Hematopoietic multipotent progenitor cell treated with erythropoietin and hydrocortisone succinate and interleukin-3 and kit ligand, for 15 days (in vitro differentiated cells): ENCODE measurements at regions not wholly inside any gene's neighbourhood (a gene's known extent, or its start where the extent isn't known, plus 50 kb on each side); places are given as distances from the start of the nearest gene placed in this dataset.

Experiments used
- DNase-seq: peaks from one replicate; pipeline ENCODE4 v3.0.0-alpha.2; 2015; ENCODE audit warnings: low spot score

DNA sequence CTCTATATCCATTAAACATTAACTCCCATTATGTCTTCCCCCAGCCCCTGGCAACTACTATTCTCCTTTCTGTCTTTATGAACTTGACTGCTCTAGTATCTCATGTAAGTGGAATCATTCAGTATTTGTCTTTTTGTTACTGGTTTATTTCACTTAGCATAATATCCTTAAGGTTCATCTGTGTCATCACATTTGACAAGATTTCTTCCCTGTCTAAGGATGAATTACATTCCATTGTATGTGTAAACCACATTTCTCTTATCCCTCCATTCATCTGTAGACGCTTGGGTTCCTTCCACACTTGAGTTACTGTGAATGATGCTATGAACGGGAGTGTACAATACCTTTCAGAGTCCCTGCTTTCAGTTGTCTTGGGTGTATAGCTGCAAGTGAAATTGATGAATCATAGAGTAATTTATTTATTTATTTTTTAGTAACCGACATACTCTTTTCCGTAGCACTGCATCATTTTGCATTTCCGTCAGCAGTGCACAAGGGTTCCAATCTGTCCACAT, 399.7 kb upstream of the RBFOX1 start:
- DNase-seq, result no peak

DNA sequence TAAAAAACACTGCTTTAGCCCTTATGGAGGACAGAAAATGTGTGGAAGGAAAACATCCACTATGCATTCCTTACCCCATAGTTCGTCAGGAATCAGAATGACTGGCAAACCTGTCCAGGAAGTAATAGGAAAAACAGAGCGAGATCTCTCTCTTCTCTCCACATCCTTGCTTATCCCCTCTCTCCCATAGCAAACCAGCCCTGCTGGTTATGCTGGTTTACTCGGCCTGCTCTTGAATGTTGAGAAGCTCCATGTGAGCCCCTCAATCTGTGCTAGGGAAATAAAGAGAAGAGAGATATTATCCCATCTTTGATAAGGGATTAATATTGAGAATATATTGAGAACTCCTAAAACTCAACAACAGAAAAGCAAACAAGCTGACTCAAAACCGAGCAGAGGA, 402.8 kb upstream of the RBFOX1 start:
- no peak for DNase-seq

DNA sequence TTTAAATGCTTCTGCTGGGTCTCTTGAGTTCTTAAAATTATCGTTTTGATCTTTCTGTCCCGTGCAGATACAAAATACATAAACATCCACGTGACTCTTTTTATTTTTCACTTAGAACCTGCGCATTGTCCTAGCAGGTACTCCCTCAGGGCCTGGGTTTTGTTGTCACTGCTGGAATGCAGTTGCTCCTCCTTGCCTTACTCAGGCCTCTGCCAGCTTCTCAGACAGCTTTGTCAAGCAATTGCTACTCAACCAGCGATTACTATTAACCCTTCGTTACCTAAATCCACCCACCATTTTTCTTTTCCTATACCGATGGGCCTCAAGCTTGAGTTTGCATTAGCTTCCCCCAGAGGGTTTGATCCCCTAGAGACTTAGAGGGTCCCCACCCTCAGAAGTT, 405.9 kb upstream of the RBFOX1 start:
- no peak for DNase-seq

DNA sequence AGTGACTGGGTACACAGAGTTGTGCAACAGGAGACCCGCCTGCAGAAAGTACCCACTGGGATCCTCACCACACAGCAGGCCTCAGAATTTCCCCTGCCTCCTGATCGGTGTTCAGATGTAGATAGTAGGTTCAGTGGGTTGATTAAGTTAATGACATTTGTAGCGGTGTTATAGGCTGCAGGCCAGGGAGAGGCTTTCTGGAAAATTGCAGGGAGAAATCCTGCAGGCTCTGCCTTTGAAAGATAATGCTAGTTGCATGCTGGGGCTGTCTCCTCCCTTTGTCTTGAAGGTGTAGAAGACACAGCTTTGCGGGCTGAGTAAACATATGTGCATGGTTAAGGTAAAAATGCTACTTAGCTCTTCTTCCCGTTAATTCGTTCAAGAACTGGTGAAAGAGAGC, 406.3 kb upstream of the RBFOX1 start:
- no peak for DNase-seq

DNA sequence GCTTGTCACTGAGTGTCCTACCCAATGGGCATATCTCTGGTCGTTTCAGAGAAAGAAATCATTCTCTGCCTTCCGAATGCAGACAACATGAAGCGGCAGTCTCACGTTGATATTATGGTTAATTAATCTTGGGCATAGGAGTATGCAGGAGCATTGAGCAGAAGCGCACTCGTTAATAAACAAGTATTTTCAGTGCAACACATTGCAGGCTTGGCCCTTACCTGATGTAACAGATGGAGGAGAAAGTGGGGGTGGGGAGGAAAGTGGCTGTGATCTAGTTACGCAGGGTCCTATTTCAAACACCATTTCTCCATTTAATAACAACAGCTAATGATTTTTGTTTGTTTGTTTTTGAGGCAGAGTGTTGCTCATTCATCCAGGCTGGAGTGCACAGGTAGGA, 414.0 kb upstream of the RBFOX1 start:
- DNase-seq, result no peak

DNA sequence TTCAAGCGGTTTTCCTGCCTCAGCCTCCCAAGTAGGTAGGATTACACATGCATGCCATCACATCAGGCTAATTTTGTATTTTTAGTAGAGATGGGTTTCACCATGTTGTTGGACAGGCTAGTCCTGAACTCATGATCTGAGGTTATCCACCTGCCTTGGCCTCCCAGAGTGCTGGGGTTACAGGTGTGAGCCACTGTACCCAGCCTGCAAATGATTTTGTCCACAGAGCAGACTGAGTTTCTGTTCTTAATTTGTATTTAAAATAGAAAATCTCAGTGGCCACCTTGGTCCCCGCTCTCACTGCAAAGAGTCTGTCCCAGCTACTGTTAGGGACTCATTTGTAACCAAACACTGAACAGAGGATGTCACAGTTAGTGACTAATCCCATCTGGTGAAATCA, 415.7 kb upstream of the RBFOX1 start:
- DNase-seq, result no peak

DNA sequence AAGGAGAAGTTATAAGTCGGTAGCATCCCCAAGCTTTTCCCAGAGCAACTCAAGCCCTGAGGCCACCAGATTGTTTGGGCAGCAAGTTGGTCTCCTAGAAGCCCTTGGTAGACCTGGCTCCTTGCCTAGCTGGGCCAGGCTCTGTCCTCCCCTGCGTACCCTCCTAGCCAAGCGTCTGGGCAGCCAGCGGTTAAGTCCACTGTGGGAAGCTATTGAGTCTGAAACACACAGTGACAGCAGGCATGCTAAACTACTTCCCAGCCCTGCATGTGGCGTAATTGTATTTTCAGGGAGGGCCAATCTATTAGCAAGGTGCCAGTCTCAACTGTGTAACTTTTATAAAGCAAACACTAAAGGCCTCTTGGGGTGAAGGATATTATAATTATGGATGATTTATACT, 419.1 kb upstream of the RBFOX1 start:
- DNase-seq, result no peak

DNA sequence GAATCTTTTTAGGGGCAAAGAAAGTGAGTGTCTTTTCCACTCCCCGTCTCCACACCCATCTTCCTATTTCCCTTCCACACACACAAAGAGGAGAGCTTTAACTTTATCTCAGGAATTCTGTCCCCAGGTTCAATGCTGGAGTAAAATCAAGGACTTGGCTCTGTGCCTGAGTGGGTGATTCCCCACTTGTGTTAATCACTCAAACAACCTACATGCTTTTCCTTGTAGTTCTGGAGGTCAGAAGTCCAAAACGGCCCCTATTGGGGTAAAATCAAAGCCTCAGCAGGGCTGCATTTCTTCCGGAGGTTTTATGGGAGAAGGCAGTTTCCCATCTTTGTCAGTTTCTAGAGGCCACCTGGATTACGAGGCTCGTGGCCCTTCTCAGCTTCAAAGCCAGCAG, 422.3 kb upstream of the RBFOX1 start:
- no peak for DNase-seq

DNA sequence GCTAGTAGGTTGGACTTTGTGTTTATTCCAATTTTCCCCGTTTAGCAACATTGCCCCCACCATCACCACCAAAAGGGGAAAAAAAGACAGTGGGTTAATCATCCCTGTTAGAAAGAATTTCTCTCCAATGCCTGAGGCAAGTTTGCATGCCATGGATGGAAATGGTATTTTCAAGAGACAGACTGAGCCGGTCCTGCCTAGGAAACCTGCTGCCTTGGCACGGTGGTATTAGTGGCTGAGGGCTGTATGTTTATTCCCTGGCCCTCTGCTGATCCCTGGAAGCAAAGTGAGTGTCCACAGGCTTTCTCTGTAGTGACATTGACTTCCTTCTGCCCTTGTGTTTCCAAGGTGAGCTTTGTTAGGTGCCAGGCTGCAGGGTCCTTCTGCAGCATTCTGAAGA, 427.0 kb upstream of the RBFOX1 start:
- no peak for DNase-seq

DNA sequence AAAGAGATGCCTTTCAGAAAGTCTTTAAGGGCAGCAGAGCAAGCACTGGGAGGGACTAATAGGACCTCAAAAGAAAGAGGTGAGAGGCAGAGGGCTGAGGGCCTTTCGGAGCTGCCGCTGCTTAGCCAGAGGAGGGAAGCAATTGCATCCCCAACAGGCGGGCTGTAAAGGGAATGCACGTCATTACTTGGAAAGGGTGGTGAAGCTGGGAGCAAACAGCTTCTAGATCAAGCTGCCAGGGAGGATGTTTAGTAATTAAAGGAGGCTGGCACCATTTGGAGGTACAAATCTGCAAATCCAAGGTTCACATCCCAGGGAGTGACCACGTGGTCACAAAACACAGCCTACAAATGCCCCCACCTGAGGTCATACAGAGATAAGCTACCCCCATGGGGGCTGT, 429.0 kb upstream of the RBFOX1 start:
- DNase-seq, result no peak

DNA sequence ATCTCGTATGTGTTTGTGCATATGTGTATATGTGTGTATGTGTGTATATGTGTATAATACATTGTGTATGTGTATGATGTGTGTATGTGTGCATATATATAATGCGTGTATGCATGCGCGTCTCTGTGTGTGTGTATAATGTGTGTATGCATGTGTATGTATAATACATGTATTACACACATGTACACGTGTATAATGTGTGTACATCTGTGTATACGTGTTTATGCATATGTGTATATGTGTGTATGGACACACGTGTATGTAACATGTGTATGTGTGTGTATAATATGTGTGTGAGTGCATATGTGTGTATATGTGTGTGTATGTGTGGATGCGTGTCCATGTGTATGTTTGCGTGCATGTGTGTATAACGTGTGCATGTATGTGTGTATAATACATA, 433.7 kb upstream of the RBFOX1 start:
- DNase-seq, result no peak

DNA sequence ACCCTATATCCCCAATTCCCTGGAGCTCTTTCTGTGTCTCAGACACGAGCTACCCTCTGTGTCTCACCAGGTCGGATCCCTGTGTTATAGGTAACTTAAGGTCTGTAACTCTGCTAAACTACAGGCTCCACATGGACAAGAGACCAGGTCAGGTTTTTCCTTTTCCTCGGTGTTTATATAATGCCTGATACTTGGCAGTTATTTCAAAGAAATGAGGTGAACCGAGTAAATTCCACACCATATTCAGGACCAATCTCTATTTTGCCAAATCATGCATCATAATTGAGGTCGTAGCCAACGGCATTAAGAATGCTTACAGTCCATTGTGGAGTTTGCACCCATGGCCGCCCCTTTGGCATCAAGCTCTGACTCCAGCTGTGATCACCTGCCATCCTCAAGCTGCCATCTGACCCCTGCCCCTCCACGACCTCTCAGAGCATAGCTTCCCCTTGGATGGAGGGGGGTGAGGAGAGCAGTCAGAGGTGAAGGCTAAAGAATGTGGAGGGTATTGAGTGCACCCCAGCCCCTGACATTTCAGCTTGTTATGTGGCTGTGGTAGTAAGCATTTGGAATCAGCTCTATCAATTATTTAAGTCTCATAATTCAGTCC, 434.7 kb upstream of the RBFOX1 start:
- DNase-seq, result no peak

DNA sequence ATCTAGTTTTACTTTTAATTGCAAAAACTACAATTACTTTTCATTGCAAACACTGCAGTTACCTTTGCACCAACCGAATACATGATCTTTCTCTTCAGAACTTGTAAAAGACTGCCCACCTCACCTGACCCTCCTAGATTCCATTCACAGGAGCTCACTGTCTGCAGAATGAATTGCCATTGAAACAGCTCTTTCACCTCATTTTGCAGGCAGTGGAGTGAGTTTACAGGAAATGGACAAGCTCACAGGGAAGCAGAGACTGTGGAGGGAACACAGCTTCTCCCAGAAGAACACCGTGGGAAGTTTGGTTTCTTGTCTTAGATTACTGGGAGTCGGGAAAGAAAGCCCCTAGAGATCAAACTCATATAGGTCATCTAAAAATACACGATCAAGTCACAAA, 439.7 kb upstream of the RBFOX1 start:
- no peak for DNase-seq

DNA sequence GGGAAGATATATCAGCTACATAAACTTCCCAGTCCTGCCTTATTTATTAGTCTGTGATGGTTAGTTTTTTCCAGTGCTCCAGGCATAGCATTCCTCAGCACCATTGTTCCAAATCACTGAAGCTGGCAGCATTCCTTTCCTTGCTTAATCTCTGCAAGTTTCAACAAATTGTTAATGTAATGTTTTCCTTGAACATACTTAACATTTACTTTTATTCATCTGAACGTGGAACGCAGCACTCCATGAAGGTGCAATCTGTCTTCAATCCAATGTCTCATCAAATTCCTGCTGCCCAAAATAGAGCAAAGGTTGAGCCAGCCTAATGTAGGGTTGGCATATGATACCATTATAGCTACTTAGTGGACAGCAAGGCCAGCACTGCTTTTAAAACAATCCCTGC, 441.1 kb upstream of the RBFOX1 start:
- no peak for DNase-seq

DNA sequence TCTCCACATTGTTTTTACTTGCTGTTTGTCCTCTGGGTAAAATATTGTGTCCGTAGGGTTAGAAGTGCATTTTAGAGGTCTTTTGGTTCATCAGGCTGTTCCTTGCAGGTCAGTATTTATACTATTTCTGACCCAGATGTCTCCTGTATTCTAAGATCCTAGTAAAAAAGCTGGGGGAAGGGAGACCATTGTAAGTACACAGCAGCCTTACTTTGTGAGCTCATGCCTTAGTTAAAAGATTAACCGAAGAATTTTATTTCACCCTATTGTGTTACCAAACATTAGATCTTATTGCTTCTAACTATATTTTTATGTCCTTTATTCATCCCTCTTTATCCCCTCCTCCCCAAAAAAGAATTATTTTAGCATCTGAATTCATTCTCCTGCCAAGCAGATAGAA, 444.1 kb upstream of the RBFOX1 start:
- no peak for DNase-seq

DNA sequence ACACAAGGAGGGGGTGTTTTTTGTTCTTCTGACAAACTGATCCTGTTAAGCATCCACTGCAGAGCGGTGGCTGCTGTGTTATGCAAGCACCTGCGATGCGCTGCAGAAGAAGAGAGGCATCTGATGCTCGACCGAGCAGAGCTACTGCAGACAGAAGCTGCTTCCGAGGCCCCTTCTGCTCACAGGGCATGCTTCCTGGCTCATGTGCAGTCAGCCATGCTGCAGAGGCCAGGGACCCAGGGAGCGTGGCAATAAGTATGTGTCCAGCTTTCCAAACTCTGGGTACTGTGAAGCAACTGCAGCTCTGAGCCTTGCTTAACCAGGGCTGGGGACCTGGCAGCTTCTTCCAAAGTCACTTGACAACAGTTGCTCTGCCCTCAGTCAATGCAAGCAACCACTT, 448.6 kb upstream of the RBFOX1 start:
- no peak for DNase-seq

DNA sequence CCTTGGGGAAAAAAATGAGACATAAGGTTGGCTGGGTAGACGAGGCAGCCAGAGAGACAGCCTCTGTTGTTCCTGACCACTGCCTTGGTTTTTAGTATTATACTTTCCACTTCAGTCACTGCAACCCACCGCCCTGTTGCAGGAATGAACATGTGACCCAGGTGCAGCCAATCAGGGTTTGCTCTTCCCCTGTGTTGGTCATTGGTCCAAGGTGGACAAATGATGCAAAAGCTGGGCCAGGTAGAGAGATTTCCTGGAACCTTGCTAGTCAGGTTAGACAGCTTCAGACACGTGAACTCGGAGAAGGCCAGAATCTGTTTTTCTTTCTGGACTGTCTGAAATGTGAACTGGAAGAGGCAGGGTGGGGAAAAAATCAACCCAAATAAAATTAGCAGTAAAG, 452.4 kb upstream of the RBFOX1 start:
- DNase-seq, result no peak

DNA sequence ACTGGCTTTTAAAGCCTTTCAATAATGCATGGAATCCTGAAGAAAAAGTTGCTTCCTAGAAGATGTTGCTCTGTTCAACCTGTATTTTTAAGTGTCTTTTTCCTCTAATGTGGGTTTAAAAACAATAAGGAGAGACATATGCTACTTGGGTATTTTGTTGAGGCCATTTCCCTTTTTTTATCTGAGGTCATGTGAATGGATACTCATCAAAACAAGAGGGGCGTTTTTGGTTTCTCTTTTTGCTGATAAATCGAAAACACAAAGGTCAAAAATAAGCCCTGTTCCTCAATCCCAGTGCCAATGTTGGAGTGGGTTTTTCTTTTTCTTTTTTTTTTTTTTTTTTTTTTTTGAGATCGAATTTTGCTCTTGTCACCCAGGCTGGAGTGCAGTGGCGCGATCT, 468.0 kb upstream of the RBFOX1 start:
- DNase-seq, result no peak

DNA sequence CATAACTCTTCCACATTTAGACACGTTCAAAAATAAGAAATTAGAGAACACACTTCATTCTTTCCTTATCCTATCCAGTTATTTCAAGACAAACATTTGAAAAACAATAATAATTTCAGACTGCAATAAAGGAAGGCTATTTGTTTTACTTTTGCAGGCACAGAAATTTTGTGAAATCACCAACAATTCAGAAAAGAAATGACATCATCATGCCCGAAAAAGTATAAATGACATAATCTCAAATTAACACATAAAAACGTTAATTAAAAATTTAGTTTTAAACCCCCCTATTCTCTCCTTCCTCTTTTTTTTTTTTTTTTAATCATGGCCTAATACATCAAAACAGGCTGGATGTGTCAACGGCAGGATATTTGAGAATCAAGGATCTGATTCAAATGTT, 468.4 kb upstream of the RBFOX1 start:
- DNase-seq, result no peak

DNA sequence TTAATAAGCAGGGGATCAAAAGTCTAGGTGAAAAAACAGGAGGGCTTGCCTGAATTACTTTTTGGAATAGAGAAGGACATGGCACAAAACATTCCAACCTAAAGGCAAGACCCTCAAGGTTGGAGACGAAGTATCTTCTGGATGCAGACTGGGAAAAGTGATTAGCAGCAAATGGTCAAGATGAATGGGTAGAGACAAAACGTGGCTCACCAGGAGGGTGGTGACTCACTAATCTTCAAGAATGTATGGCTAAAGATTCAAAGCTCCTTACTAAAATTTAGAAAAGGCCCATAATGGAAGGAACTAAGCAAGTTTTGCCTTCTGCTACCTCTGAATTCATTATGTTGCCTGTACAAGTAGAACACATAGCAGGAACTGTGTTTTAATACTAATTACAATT, 469.5 kb upstream of the RBFOX1 start:
- no peak for DNase-seq

DNA sequence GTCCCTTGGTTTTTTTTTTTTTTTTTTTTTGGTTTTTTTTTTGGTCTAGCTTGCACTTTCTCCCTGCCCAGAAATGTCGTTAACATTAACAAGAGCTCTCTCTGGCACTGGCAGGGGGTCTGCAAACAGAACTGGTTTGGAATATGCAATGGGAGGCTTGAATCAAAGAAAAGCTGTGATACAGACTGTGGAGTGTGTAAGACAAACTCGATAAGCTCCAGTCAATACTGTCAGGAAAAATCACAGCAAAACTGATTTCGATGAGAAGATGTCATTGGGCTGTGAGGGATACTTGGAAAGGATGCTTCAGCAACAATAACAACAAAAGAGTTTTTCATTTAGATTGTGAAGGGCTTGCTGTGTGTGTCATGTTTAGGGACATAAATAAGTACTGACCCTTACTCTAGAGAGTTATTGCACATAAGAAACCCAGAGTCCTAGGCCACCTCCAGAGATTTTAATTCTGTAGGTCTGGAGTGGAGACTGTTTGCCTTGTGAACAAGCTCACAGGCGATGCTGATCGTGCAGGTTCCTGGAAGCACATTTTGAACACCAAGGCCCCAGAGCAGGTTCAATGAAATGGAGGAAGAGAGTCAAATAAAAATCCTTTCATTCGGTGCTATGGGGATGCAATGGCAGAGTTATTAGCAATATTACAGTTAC, 470.7 kb upstream of the RBFOX1 start:
- DNase-seq, result no peak

DNA sequence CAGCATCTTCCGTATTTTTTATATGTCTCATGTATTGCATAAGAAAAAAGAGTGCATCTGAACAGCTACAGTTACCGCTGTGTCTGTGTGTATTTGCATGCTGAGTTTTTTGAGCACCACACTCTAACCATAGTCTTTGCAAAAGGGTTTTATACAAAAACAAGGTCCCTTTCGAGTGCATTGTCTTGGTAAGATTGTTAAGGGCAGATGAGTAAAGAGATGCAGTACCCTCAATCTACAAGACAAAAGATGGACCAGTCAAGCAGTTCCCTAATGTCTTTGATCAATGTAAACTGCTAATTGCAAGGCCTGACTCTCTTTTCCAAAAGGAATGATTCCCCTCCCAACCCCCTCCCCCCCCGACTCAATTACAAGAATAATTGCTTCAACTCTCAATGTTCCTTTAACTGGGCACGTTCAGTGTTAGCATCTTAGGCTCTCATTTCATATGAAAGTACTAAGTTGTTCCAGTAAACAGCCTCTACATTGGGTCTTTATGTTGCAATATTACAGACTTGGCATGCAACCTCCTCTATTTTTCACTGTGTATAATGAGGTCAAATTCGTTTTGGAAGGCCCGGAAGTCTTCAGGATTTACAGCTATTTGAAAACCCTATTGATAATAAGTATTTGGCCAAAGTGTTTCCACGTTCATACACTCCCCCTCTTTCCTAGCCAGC, 471.4 kb upstream of the RBFOX1 start:
- no peak for DNase-seq

DNA sequence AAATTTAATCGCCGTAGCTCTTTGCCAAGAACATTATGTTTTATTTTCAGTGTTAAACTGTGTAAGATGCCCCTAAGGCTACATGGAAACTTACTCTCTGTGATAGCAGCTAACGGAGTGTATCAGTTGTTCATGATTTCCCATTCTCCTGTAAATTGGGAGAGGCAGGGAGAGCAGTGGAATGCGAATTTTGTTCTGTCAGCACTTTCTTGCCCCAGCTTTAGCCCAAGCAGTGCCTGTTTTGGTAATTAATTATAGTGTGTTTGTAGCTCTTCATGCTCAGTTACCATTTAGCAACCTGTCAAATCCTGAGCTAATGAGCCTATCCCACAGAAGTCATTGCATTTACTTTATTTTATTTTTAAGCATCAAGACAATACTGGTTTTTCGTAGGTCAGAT, 475.1 kb upstream of the RBFOX1 start:
- no peak for DNase-seq

DNA sequence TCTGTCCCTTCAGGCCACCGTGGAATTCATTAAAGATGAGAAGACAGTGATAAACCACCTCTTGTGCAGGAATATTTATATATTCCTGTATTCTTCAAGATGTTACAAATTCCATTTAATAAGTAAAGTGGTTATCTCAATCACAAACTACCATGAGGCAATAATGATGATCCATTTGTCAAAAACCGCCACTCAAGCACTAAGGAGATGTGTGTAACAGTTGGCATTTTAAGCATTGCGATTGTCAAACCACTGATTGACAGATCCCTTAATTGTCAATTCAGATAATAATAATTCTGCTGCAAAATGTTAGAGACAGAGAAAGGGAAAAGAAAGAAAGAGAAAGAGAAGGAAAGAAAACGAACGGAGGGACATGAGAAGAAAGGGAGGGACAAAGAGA, 476.1 kb upstream of the RBFOX1 start:
- DNase-seq, result no peak
